GM12865 (cell line): ENCODE measurements at regions not wholly inside any gene's neighbourhood (a gene's known extent, or its start where the extent isn't known, plus 50 kb on each side); places are given as distances from the start of the nearest gene placed in this dataset.
"Not testable (repeated sequence)": the region's sequence is repeated elsewhere in the genome, so short reads cannot be mapped to it uniquely, and the experiment has no call there.

ENCODE experiments used
- DNase-seq: peaks from one replicate; pipeline ENCODE4 v3.0.0; 2010; ENCODE audit warnings: low read depth
- H3K4me3 ChIP-seq: 2 replicates; pipeline ENCODE4 v1.5.1; 2011; ENCODE audit warnings: mild to moderate bottlenecking, low read depth, low read length, control low read depth
- CTCF ChIP-seq: IDR thresholded peaks from 2 replicates; pipeline ENCODE4 v1.5.1; 2011; ENCODE audit warnings: low read length, control low read depth, low read depth, inconsistent platforms; ENCODE audit not compliant: insufficient read depth; ENCODE audit errors: missing control alignments

DNA sequence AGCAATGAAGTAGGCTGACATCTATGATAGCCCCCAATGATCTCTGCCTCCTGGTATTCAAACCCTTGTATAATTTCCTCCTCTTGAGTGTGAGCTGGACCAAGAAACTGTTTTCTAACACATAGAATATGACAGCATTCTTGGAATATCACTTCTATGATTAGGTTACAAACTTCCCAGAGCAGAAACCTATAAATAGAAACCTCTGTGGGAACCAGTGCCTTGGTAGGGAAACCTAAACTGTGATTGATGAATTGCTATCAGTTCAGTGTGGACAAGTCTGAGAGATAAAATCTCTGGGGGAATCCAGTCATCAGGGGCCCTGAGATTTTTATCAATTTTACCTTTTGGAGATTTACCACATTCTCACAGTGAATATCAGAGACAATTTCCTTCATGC, 756.5 kb upstream of the AGA start:
- H3K4me3 ChIP-seq, result no peak overlapping the region
- no peak for TF ChIP-seq CTCF
- no peak for DNase-seq

GRCh38 chr4:178202422-178202821, 760.2 kb upstream of the AGA start:
- DNase-seq, result no peak
- H3K4me3 ChIP-seq, result no peak overlapping the region
- TF ChIP-seq CTCF, result no peak

- H3K4me3 ChIP-seq, result no peak overlapping the region
- TF ChIP-seq CTCF, result no peak
- no peak for DNase-seq
Observed at GRCh38 chr4:178205826-178206225, 763.6 kb upstream of the AGA start.

GRCh38 chr4:178215309-178215708, 773.1 kb upstream of the AGA start:
- H3K4me3 ChIP-seq, result no peak overlapping the region

GRCh38 chr4:178215763-178216162, 773.5 kb upstream of the AGA start:
- TF ChIP-seq CTCF, result no peak
- DNase-seq, result no peak
- H3K4me3 ChIP-seq, result no peak overlapping the region

More at GRCh38 chr4:178215309-178215708, 773.1 kb upstream of the AGA start:
- TF ChIP-seq CTCF, result no peak
- DNase-seq, result no peak

DNA sequence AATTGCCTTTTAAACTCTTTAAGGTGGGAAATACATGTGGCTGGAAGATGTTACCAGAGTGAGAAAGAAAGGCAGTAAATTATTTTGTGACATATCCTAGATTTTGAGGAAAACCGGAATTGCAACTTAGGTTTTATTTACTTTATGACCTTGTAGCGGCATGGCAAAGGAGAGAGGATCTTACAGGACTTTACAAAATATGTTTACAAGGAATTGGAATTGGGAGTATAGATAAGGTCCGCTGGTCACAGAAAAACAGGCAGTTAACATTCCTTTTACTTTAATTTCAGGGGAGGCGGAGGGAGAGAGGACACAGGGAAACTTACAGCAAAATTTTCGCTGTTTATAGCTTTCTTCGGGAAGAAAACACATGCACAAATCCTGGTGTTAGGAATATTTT, 784.2 kb upstream of the AGA start:
- H3K4me3 ChIP-seq, DNase-seq: not testable (repeated sequence)

GRCh38 chr4:178233906-178234305, 791.7 kb upstream of the AGA start:
- no peak for TF ChIP-seq CTCF
- no peak for DNase-seq
- no peak overlapping the region for H3K4me3 ChIP-seq

- TF ChIP-seq CTCF, result no peak
- no peak for DNase-seq
- no peak overlapping the region for H3K4me3 ChIP-seq
Observed at GRCh38 chr4:178240891-178241290, 798.7 kb upstream of the AGA start.
